ENCODE measurements at regions not wholly inside any gene's neighbourhood (a gene's known extent, or its start where the extent isn't known, plus 50 kb on each side); places are given as distances from the start of the nearest gene placed in this dataset.
"Not testable (repeated sequence)": the region's sequence is repeated elsewhere in the genome, so short reads cannot be mapped to it uniquely, and the experiment has no call there.

GRCh38 chr10:78231327-78231726, 197.7 kb downstream of the RPS24 start:
- intact Hi-C loops (cut with micrococcal nuclease; ENCODE audit: unreplicated experiment) = no loop called here
- no peak for DNase-seq (ENCODE audit: low spot score)
- no peaks in the 10 kb centered on the region for H4K20me1 ChIP-seq (ENCODE audit: insufficient read depth, low read length)
- no peaks in the 10 kb centered on the region for H3K9me3 ChIP-seq (ENCODE audit: low read length)
- H3K4me1 ChIP-seq (ENCODE audit: insufficient read depth, low read length, poor library complexity, severe bottlenecking) = no peaks in the 10 kb centered on the region
- TF ChIP-seq EZH2phosphoT487 (IDR thresholded peaks at IDR 0.05; ENCODE audit: borderline replicate concordance, low read depth, low read length) = no peak
- no peak for TF ChIP-seq CTCF (conservative IDR thresholded peaks at IDR 0.05; ENCODE audit: low read length)
- no peak overlapping the region for H3K4me2 ChIP-seq (ENCODE audit: low read length)
- H3K79me2 ChIP-seq (ENCODE audit: insufficient read depth, low read depth, low read length) = no peaks in the 10 kb centered on the region
- H3K9me2 ChIP-seq (ENCODE audit: insufficient read depth, low read length) = no peaks in the 10 kb centered on the region
- ChIA-PET POLR2A (no interaction called here), CTCF (ENCODE audit: unreplicated experiment) (no interaction called here)
- no peaks in the 10 kb centered on the region for H3K36me3 ChIP-seq (ENCODE audit: insufficient read depth, low read length)
- H3K4me3 ChIP-seq (ENCODE audit: low read depth, low read length, poor library complexity, severe bottlenecking) = no peak overlapping the region
- BruUV-seq (replicated peaks) = no TSS peak
- H3K27ac ChIP-seq (ENCODE audit: low read depth, low read length, poor library complexity, severe bottlenecking) = no peak overlapping the region
- H2AFZ ChIP-seq (ENCODE audit: low read length) = no peak overlapping the region

GRCh38 chr10:78231939-78232338, 198.3 kb downstream of the RPS24 start:
- Histone ChIP-seq H3K9me3 (ENCODE audit: low read length) (no peaks in the 10 kb centered on the region), H3K36me3 (ENCODE audit: insufficient read depth, low read length) (no peaks in the 10 kb centered on the region), H3K79me2 (ENCODE audit: insufficient read depth, low read depth, low read length) (no peaks in the 10 kb centered on the region), H3K9me2 (ENCODE audit: insufficient read depth, low read length) (no peaks in the 10 kb centered on the region), H3K27ac (ENCODE audit: low read depth, low read length, poor library complexity, severe bottlenecking) (no peak overlapping the region), H3K4me2 (ENCODE audit: low read length) (no peak overlapping the region), H3K4me1 (ENCODE audit: insufficient read depth, low read length, poor library complexity, severe bottlenecking) (no peaks in the 10 kb centered on the region), H2AFZ (ENCODE audit: low read length) (no peak overlapping the region), H3K4me3 (ENCODE audit: low read depth, low read length, poor library complexity, severe bottlenecking) (no peak overlapping the region), H4K20me1 (ENCODE audit: insufficient read depth, low read length) (no peaks in the 10 kb centered on the region)
- no TSS peak for BruUV-seq (replicated peaks)
- ChIA-PET CTCF (ENCODE audit: unreplicated experiment) (no interaction called here), POLR2A (interaction anchor here (0.5 kb wide), 1 partner anchor 1119 kb away, joined by 5 read pairs; no protein-coding TSS in a partner anchor)
- no peak for TF ChIP-seq EZH2phosphoT487 (IDR thresholded peaks at IDR 0.05; ENCODE audit: borderline replicate concordance, low read depth, low read length)
- no peak for TF ChIP-seq CTCF (conservative IDR thresholded peaks at IDR 0.05; ENCODE audit: low read length)
- DNase-seq (ENCODE audit: low spot score) = no peak
- intact Hi-C loops (cut with micrococcal nuclease; ENCODE audit: unreplicated experiment) = no loop called here

GRCh38 chr10:78236416-78237015, 202.9 kb downstream of the RPS24 start:
- POLR2A ChIA-PET = interaction anchor here (0.8 kb wide), 1 partner anchor 13 kb away, joined by 3 read pairs; no protein-coding TSS in a partner anchor

GRCh38 chr10:78237951-78238350, 204.3 kb downstream of the RPS24 start:
- BruUV-seq (replicated peaks); CTCF ChIA-PET (ENCODE audit: unreplicated experiment); H3K27ac ChIP-seq (ENCODE audit: low read depth, low read length, poor library complexity, severe bottlenecking); H3K4me1 ChIP-seq (ENCODE audit: insufficient read depth, low read length, poor library complexity, severe bottlenecking); H3K36me3 ChIP-seq (ENCODE audit: insufficient read depth, low read length); H2AFZ ChIP-seq (ENCODE audit: low read length); H4K20me1 ChIP-seq (ENCODE audit: insufficient read depth, low read length); H3K4me2 ChIP-seq (ENCODE audit: low read length); DNase-seq (ENCODE audit: low spot score); H3K9me2 ChIP-seq (ENCODE audit: insufficient read depth, low read length); POLR2A ChIA-PET; H3K4me3 ChIP-seq (ENCODE audit: low read depth, low read length, poor library complexity, severe bottlenecking); H3K79me2 ChIP-seq (ENCODE audit: insufficient read depth, low read depth, low read length); H3K9me3 ChIP-seq (ENCODE audit: low read length); intact Hi-C loops (cut with micrococcal nuclease; ENCODE audit: unreplicated experiment): not testable (repeated sequence)

More at GRCh38 chr10:78236416-78237015, 202.9 kb downstream of the RPS24 start:
- Histone ChIP-seq H3K4me3 (ENCODE audit: low read depth, low read length, poor library complexity, severe bottlenecking) (no peak overlapping the region), H3K79me2 (ENCODE audit: insufficient read depth, low read depth, low read length) (no peaks in the 10 kb centered on the region), H3K27ac (ENCODE audit: low read depth, low read length, poor library complexity, severe bottlenecking) (no peak overlapping the region), H3K4me1 (ENCODE audit: insufficient read depth, low read length, poor library complexity, severe bottlenecking) (no peaks in the 10 kb centered on the region), H3K36me3 (ENCODE audit: insufficient read depth, low read length) (no peaks in the 10 kb centered on the region), H3K4me2 (ENCODE audit: low read length) (no peak overlapping the region), H3K9me3 (ENCODE audit: low read length) (no peaks in the 10 kb centered on the region), H4K20me1 (ENCODE audit: insufficient read depth, low read length) (no peaks in the 10 kb centered on the region), H2AFZ (ENCODE audit: low read length) (no peak overlapping the region), H3K9me2 (ENCODE audit: insufficient read depth, low read length) (no peaks in the 10 kb centered on the region)
- CTCF ChIA-PET (ENCODE audit: unreplicated experiment) = no interaction called here
- no TSS peak for BruUV-seq (replicated peaks)
- intact Hi-C loops (cut with micrococcal nuclease; ENCODE audit: unreplicated experiment) = no loop called here
- no peak for DNase-seq (ENCODE audit: low spot score)
- TF ChIP-seq CTCF (conservative IDR thresholded peaks at IDR 0.05; ENCODE audit: low read length) (no peak), EZH2phosphoT487 (IDR thresholded peaks at IDR 0.05; ENCODE audit: borderline replicate concordance, low read depth, low read length) (no peak)

Data from OCI-LY7 (cell line).